ENCODE measurements at regions not wholly inside any gene's neighbourhood (a gene's known extent, or its start where the extent isn't known, plus 50 kb on each side); places are given as distances from the start of the nearest gene placed in this dataset.

DNA sequence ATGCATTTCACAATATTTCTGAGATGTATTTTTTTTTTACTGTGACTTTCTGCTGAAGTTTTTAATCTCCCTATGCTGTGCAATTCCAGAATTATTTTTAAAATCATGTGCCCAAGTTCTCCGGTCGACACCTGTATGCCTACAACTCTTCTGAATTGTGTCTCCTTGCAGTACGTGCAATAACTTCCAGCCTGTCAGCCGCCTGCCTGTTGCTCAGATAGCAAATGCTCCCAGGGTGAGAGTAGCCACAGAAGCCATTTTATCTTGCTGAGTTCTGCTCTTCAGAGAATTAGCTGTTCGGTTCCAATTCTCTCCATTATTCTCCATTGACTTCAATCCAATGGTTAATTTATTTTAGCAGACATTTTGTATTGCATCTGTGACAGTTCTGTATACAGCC is 188.3 kb downstream of the CDC14C start:
- Histone ChIP-seq H3K27ac (no peak overlapping the region), H3K9ac (ENCODE audit: insufficient read length) (no peak overlapping the region), H3K36me3 (ENCODE audit: insufficient read depth, low read length) (no peaks in the 10 kb centered on the region), H3K9me3 (ENCODE audit: low read depth, low read length) (no peaks in the 10 kb centered on the region), H3K4me3 (no peak overlapping the region)
- no peak for DNase-seq (ENCODE audit: low read depth, low spot score)
- no peak for TF ChIP-seq FOXP2 (optimal IDR thresholded peaks at IDR 0.05; ENCODE audit: control extremely low read depth, extremely low read length, insufficient read depth)
- TF ChIP-seq POLR2AphosphoS5 (IDR thresholded peaks at IDR 0.05; ENCODE audit: borderline replicate concordance, low read depth, low read length): no peak
- TF ChIP-seq EZH2 (IDR thresholded peaks at IDR 0.05): no peak

DNA sequence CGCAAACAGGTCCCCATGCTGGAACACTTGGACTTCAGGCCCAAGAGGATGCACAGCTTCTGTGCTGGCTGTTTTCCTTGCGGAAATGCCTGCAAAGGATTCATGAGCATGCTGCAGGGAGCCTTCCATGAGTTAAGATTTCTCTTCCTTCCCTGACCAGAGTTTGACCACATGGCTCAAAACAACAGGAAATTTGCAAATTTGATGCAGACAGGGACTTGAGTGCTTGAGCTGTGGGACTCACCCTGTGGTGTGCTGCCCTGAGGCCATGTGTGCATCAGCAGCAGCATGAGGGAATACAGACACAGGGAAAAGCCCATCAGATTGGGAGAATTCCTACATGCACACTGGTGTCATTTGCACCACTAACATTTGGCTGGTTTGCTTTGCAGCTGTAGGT is 195.4 kb downstream of the CDC14C start:
- H3K27ac ChIP-seq: no peak overlapping the region
- no peaks in the 10 kb centered on the region for H3K9me3 ChIP-seq (ENCODE audit: low read depth, low read length)
- peak; percentile 48 for DNase-seq (ENCODE audit: low read depth, low spot score)
- H3K4me3 ChIP-seq: 0 out of 2 replicates have a peak overlapping the region, but pooled peaks have one; percentile 20
- H3K9ac ChIP-seq (ENCODE audit: insufficient read length): no peak overlapping the region
- no peaks in the 10 kb centered on the region for H3K36me3 ChIP-seq (ENCODE audit: insufficient read depth, low read length)
- TF ChIP-seq FOXP2 (optimal IDR thresholded peaks at IDR 0.05; ENCODE audit: control extremely low read depth, extremely low read length, insufficient read depth) (no peak), EZH2 (IDR thresholded peaks at IDR 0.05) (no peak), POLR2AphosphoS5 (IDR thresholded peaks at IDR 0.05; ENCODE audit: borderline replicate concordance, low read depth, low read length) (no peak)

DNA sequence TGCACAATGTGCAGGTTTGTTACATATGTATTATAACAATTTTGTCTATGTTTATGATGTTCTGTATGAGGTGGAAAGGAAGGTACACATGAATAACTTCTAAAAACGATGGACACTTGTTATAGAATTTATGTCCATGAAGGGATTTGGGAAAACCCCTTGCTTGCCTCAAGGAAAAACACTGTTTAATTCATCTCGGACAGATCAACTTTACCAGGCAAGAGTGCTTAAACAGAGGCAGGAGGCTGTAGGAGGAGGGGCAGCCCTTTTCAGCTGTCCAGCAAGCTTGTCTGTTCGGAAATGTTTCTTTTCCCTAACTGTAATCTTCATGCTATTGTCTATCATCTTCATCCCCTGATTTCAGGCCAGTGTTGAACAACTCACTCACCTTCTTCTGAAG is 200.9 kb downstream of the CDC14C start:
- no peak overlapping the region for H3K27ac ChIP-seq
- TF ChIP-seq POLR2AphosphoS5 (IDR thresholded peaks at IDR 0.05; ENCODE audit: borderline replicate concordance, low read depth, low read length) (no peak), EZH2 (IDR thresholded peaks at IDR 0.05) (no peak), FOXP2 (optimal IDR thresholded peaks at IDR 0.05; ENCODE audit: control extremely low read depth, extremely low read length, insufficient read depth) (no peak)
- no peaks in the 10 kb centered on the region for H3K9me3 ChIP-seq (ENCODE audit: low read depth, low read length)
- no peak overlapping the region for H3K4me3 ChIP-seq
- DNase-seq (ENCODE audit: low read depth, low spot score): no peak
- H3K36me3 ChIP-seq (ENCODE audit: insufficient read depth, low read length): no peaks in the 10 kb centered on the region
- H3K9ac ChIP-seq (ENCODE audit: insufficient read length): no peak overlapping the region

DNA sequence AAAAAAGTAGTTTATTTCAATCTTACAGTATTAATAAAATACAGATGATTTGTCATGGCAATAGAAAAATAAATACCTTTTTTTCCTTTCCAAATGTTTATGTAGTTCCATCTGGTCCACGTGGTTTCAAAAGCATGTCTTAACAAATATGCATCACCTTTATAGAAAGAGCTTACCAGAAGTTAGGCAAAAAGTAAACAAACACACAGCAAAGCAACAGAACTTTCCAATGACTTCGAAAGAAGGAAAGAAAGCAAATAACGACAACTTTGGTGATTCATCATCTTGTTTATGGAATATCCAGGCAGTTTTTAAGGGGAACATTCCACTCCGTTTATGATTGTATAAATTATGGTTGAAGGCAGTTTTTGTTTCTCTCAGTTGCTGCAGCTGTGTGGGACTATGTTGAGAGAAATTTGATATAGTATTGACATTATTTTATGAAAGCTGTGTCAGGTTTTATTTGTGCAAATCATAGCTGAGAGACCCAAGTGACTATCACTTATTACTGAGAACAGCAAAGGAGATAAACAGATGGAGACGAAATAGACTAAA is 203.1 kb downstream of the CDC14C start:
- Histone ChIP-seq H3K9me3 (ENCODE audit: low read depth, low read length) (no peaks in the 10 kb centered on the region), H3K27ac (no peak overlapping the region), H3K4me3 (no peak overlapping the region), H3K9ac (ENCODE audit: insufficient read length) (no peak overlapping the region), H3K36me3 (ENCODE audit: insufficient read depth, low read length) (no peaks in the 10 kb centered on the region)
- no peak for DNase-seq (ENCODE audit: low read depth, low spot score)
- TF ChIP-seq FOXP2 (optimal IDR thresholded peaks at IDR 0.05; ENCODE audit: control extremely low read depth, extremely low read length, insufficient read depth): no peak
- TF ChIP-seq EZH2 (IDR thresholded peaks at IDR 0.05): no peak
- TF ChIP-seq POLR2AphosphoS5 (IDR thresholded peaks at IDR 0.05; ENCODE audit: borderline replicate concordance, low read depth, low read length): no peak

DNA sequence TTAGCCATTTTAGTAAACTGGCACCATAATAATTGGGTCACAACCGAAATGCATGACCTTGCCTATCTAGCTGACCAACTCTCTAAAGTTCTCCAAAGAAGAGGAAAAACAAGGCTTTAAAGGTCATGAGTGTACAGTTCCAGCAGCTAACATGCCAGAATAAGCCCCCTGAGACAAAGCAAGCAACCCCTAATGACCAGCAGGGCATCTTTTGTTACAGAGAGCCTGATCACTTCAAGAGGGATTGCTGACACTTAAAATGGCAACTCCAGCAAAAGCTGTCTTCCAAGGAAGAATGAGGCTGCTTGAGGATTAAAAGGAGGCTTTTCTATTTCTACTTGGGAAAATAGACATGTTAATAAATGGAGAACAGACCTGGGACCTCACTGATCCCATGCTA is 213.6 kb downstream of the CDC14C start:
- no peak overlapping the region for H3K4me3 ChIP-seq
- H3K36me3 ChIP-seq (ENCODE audit: insufficient read depth, low read length): no peaks in the 10 kb centered on the region
- TF ChIP-seq POLR2AphosphoS5 (IDR thresholded peaks at IDR 0.05; ENCODE audit: borderline replicate concordance, low read depth, low read length) (no peak), EZH2 (IDR thresholded peaks at IDR 0.05) (no peak), FOXP2 (optimal IDR thresholded peaks at IDR 0.05; ENCODE audit: control extremely low read depth, extremely low read length, insufficient read depth) (no peak)
- DNase-seq (ENCODE audit: low read depth, low spot score): no peak
- H3K9ac ChIP-seq (ENCODE audit: insufficient read length): no peak overlapping the region
- H3K27ac ChIP-seq: no peak overlapping the region
- no peaks in the 10 kb centered on the region for H3K9me3 ChIP-seq (ENCODE audit: low read depth, low read length)

DNA sequence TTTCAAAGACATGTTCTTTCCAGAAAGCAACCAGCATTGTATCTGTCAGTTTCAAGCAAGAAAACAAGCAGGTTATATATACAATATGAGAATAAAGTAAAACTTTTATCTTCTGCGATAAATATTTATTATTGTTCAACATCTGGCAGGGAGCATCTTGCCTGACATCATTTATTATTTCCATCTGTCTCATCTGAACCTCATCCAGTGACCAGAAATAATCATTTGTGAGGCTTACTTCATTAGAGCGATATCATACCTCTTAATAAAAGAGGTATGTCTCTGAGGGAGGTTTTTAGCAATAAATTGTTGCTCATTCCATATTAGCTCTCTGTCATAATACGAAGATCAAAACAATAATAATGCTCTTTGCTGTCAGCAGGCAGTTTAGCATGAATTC is 226.1 kb downstream of the CDC14C start:
- no peak for DNase-seq (ENCODE audit: low read depth, low spot score)
- TF ChIP-seq FOXP2 (optimal IDR thresholded peaks at IDR 0.05; ENCODE audit: control extremely low read depth, extremely low read length, insufficient read depth) (no peak), EZH2 (IDR thresholded peaks at IDR 0.05) (no peak), POLR2AphosphoS5 (IDR thresholded peaks at IDR 0.05; ENCODE audit: borderline replicate concordance, low read depth, low read length) (no peak)

DNA sequence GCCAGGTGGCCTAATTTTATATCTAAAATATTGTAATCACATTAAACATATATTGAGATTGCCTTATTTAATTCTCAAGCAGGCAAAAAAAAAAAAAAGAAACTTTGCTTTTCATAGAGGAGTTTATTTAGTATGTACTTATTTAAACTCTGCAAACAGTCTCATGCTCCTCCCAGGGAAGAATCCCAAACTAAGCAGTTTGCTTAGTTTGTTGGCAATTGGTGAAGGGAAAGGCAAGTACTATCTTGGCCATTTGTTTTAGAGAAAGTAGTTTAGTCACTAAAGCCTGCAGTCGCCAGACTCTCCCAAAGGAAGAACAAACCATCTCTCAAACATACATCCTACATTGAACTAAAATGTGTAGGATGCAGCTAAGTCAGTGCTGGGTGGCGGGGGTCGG is 226.8 kb downstream of the CDC14C start:
- no peak for TF ChIP-seq POLR2AphosphoS5 (IDR thresholded peaks at IDR 0.05; ENCODE audit: borderline replicate concordance, low read depth, low read length)
- no peak for TF ChIP-seq EZH2 (IDR thresholded peaks at IDR 0.05)
- Histone ChIP-seq H3K9ac (ENCODE audit: insufficient read length) (no peak overlapping the region), H3K9me3 (ENCODE audit: low read depth, low read length) (no peaks in the 10 kb centered on the region), H3K36me3 (ENCODE audit: insufficient read depth, low read length) (no peaks in the 10 kb centered on the region), H3K4me3 (no peak overlapping the region), H3K27ac (no peak overlapping the region)
- DNase-seq (ENCODE audit: low read depth, low spot score): no peak

More for the DNA sequence above, 226.1 kb downstream of the CDC14C start:
- no peak overlapping the region for H3K9ac ChIP-seq (ENCODE audit: insufficient read length)
- H3K27ac ChIP-seq: no peak overlapping the region
- no peak overlapping the region for H3K4me3 ChIP-seq
- no peaks in the 10 kb centered on the region for H3K36me3 ChIP-seq (ENCODE audit: insufficient read depth, low read length)
- H3K9me3 ChIP-seq (ENCODE audit: low read depth, low read length): no peaks in the 10 kb centered on the region

DNA sequence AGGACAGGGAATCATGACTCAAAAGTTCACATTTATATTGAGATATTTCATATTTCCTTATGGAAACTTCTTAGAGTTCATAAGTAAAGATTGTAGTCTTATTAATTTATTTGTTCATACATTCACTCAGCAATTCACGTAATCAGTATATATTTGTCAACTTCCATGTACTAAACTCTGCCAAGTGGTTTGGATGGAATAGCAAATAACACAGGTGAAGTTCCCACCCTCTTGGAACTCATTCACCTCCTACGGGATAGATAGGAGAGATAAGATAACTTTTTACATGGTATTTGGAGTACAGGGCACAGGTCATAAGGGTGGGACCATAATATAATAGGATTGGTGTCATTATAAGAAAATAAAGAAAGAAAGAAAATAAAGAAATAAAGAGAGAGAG is 234.0 kb downstream of the CDC14C start:
- H3K4me3 ChIP-seq: no peak overlapping the region
- no peak overlapping the region for H3K27ac ChIP-seq
- no peaks in the 10 kb centered on the region for H3K9me3 ChIP-seq (ENCODE audit: low read depth, low read length)
- no peaks in the 10 kb centered on the region for H3K36me3 ChIP-seq (ENCODE audit: insufficient read depth, low read length)
- DNase-seq (ENCODE audit: low read depth, low spot score): no peak
- TF ChIP-seq EZH2 (IDR thresholded peaks at IDR 0.05) (no peak), POLR2AphosphoS5 (IDR thresholded peaks at IDR 0.05; ENCODE audit: borderline replicate concordance, low read depth, low read length) (no peak), FOXP2 (optimal IDR thresholded peaks at IDR 0.05; ENCODE audit: control extremely low read depth, extremely low read length, insufficient read depth) (no peak)
- no peak overlapping the region for H3K9ac ChIP-seq (ENCODE audit: insufficient read length)

DNA sequence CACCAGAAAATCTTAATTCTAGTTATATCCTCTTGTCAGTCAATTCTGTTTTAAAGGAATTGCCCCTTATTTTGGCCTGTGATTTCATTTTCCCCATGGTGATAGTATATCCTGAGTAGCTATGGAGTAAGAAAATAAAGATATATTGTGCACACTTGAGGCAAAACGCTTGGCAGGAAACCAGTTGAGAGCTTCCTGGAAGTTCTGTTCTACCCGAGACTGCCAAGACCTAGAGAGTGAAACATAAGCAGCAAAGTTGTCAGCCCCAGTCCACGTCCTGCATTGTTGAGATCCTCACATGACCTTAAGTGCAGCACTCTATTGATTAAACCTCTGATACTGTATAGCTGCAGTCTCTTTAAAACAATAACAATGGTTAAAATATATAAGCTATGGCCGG is 235.2 kb downstream of the CDC14C start:
- no peak overlapping the region for H3K9ac ChIP-seq (ENCODE audit: insufficient read length)
- no peaks in the 10 kb centered on the region for H3K36me3 ChIP-seq (ENCODE audit: insufficient read depth, low read length)
- no peak for TF ChIP-seq EZH2 (IDR thresholded peaks at IDR 0.05)
- H3K4me3 ChIP-seq: no peak overlapping the region
- no peaks in the 10 kb centered on the region for H3K9me3 ChIP-seq (ENCODE audit: low read depth, low read length)
- no peak overlapping the region for H3K27ac ChIP-seq
- DNase-seq (ENCODE audit: low read depth, low spot score): no peak
